Calu3 (cell line): ENCODE measurements at regions not wholly inside any gene's neighbourhood (a gene's known extent, or its start where the extent isn't known, plus 50 kb on each side); places are given as distances from the start of the nearest gene placed in this dataset.

Experiments
- BruUV-seq: library from RNA; stranded (reverse); fragments of 400-500 nt; replicated peaks from 2 replicates; lab custom pipeline; 2021; lab: Mats Ljungman, UMichigan
- CTCF ChIA-PET: fragments of 300-600 bp; sonication (Branson Sonifier 250); formaldehyde crosslinking; loops from one replicate; lab custom pipeline; 2022; ENCODE audit warnings: antibody characterized with exemption; lab: Charles Lee
- DNase-seq: peaks from one replicate; pipeline ENCODE4 v3.0.0; 2022
- H3K27ac Mint-ChIP-seq: one replicate; pipeline ENCODE4 v1.8.0; 2022; ENCODE audit warnings: mixed read lengths; ENCODE audit not compliant: unreplicated experiment
- H3K27me3 Mint-ChIP-seq: one replicate; pipeline ENCODE4 v1.8.0; 2022; ENCODE audit warnings: mixed read lengths; ENCODE audit not compliant: unreplicated experiment
- H3K36me3 Mint-ChIP-seq: one replicate; pipeline ENCODE4 v1.8.0; 2022; ENCODE audit warnings: mild to moderate bottlenecking, moderate library complexity, mixed read lengths; ENCODE audit not compliant: insufficient read depth, unreplicated experiment
- H3K4me1 Mint-ChIP-seq: one replicate; pipeline ENCODE4 v1.8.0; 2022; ENCODE audit warnings: mild to moderate bottlenecking, low read depth, mixed read lengths; ENCODE audit not compliant: unreplicated experiment
- H3K4me3 Mint-ChIP-seq: one replicate; pipeline ENCODE4 v1.8.0; 2022; ENCODE audit warnings: mild to moderate bottlenecking, low read depth, moderate library complexity, mixed read lengths; ENCODE audit not compliant: unreplicated experiment
- H3K9me3 Mint-ChIP-seq: one replicate; pipeline ENCODE4 v1.8.0; 2022; ENCODE audit warnings: low read depth, mixed read lengths; ENCODE audit not compliant: unreplicated experiment
- intact Hi-C: fragments of 100-400 bp; cut with micrococcal nuclease; formaldehyde crosslinking; loops from one replicate; pipeline ENCODE4 v1.10.0; 2022; ENCODE audit not compliant: unreplicated experiment
- TF ChIP-seq, protein P1 (sequence below): fragments of 200-600 bp; IDR thresholded peaks from one replicate; pipeline ENCODE4 v1.8.0; 2022; ENCODE audit warnings: antibody characterized with exemption; ENCODE audit not compliant: unreplicated experiment

GRCh38 chr3:103170651-103171050 is 735.8 kb downstream of the ZPLD1 start:
- DNase-seq: no peak
- no TSS peak for BruUV-seq
- Mint-ChIP-seq H3K27me3 (no peaks in the 10 kb centered on the region), H3K4me3 (no peak overlapping the region), H3K4me1 (no peaks in the 10 kb centered on the region), H3K27ac (no peak overlapping the region), H3K36me3 (no peaks in the 10 kb centered on the region), H3K9me3 (no peaks in the 10 kb centered on the region)
- intact Hi-C loops: no loop called here
- CTCF ChIA-PET: no interaction called here
- TF ChIP-seq, protein P1, sequence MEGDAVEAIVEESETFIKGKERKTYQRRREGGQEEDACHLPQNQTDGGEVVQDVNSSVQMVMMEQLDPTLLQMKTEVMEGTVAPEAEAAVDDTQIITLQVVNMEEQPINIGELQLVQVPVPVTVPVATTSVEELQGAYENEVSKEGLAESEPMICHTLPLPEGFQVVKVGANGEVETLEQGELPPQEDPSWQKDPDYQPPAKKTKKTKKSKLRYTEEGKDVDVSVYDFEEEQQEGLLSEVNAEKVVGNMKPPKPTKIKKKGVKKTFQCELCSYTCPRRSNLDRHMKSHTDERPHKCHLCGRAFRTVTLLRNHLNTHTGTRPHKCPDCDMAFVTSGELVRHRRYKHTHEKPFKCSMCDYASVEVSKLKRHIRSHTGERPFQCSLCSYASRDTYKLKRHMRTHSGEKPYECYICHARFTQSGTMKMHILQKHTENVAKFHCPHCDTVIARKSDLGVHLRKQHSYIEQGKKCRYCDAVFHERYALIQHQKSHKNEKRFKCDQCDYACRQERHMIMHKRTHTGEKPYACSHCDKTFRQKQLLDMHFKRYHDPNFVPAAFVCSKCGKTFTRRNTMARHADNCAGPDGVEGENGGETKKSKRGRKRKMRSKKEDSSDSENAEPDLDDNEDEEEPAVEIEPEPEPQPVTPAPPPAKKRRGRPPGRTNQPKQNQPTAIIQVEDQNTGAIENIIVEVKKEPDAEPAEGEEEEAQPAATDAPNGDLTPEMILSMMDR: no peak

DNA sequence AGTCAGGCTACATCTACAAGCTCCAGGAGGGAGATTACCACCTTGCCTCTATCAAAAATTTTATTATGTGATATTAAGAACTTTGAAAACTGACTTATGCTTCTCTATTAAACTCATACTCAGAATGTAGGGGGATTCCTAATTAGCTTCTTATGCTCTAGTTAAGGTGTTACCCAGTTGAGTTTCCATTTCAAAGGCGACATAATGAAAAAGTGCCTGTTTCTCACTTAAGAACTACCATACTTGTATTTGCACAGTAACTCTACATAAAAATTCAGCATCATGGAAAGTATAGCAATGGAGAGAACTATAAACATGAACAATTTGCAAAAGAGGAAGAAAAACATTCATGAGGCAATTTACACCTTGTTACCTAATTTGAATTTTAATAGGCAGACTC is 739.1 kb downstream of the ZPLD1 start:
- intact Hi-C loops: no loop called here
- Mint-ChIP-seq H3K9me3 (peaks cover 2% of the 10 kb centered on the region), H3K36me3 (no peaks in the 10 kb centered on the region), H3K27ac (no peak overlapping the region), H3K27me3 (no peaks in the 10 kb centered on the region), H3K4me1 (peaks cover 11% of the 10 kb centered on the region), H3K4me3 (no peak overlapping the region)
- CTCF ChIA-PET: interaction anchor here (0.7 kb wide), 1 partner anchor 992 kb away, joined by 3 read pairs; no protein-coding TSS in a partner anchor
- TF ChIP-seq, protein P1: no peak
- no peak for DNase-seq
- BruUV-seq: no TSS peak

- DNase-seq: no peak
- peaks cover 11% of the 10 kb centered on the region for H3K4me1 Mint-ChIP-seq
- no peak overlapping the region for H3K27ac Mint-ChIP-seq
- no peaks in the 10 kb centered on the region for H3K36me3 Mint-ChIP-seq
- intact Hi-C loops: no loop called here
- CTCF ChIA-PET: no interaction called here
- H3K27me3 Mint-ChIP-seq: no peaks in the 10 kb centered on the region
- H3K4me3 Mint-ChIP-seq: no peak overlapping the region
- peaks cover 8% of the 10 kb centered on the region for H3K9me3 Mint-ChIP-seq
- TF ChIP-seq, protein P1: no peak
- BruUV-seq: no TSS peak
These were observed 746.3 kb downstream of the ZPLD1 start for GRCh38 chr3:103181160-103181559.

DNA sequence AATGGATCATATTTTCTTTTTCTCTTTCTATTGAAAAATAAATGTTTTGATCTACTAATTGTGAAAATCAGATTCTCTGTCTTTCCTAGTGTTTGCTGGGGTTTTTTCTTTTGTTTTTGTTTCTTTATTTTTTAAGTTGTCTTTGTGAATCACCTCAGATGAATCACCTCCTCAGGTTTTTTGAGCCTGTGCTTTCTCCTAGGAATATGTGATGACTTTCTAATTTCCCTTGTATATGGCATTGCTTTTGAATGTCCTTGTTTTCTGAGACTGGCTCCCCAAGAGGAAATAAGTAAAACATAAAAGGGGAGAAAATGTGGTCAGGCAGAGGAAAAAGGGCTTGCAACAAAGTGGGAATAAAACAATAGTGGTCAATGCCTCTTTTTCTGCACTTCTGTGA is 750.0 kb downstream of the ZPLD1 start:
- intact Hi-C loops: no loop called here
- TF ChIP-seq, protein P1: no peak
- Mint-ChIP-seq H3K9me3 (peaks cover 6% of the 10 kb centered on the region), H3K27me3 (no peaks in the 10 kb centered on the region), H3K36me3 (no peaks in the 10 kb centered on the region), H3K4me3 (no peak overlapping the region), H3K4me1 (no peaks in the 10 kb centered on the region), H3K27ac (no peak overlapping the region)
- no peak for DNase-seq
- BruUV-seq: no TSS peak
- CTCF ChIA-PET: no interaction called here
